Tibial nerve (tissue), 4 donors: ENCODE measurements at regions not wholly inside any gene's neighbourhood (a gene's known extent, or its start where the extent isn't known, plus 50 kb on each side); places are given as distances from the start of the nearest gene placed in this dataset.

Experiments used
- CTCF ChIP-seq, 5 experiments: fragments of 200-600 bp in 3 of 5; fragments of 450-650 bp in 2 of 5; sonication (generic) in 3 of 5; IDR thresholded peaks; one replicate each; pipeline ENCODE4 v1.5.1; 2016 to 2019; ENCODE audit warnings: antibody characterized with exemption in 5 of 5, mild to moderate bottlenecking in 3 of 5, moderate library complexity in 2 of 5
- EP300 ChIP-seq, 2 donors: sonication (generic); formaldehyde crosslinking; IDR thresholded peaks; one replicate each; pipeline ENCODE4 v1.6.1; 2017; ENCODE audit warnings: antibody characterized with exemption in 2 of 2, mild to moderate bottlenecking in 1 of 2
- POLR2A ChIP-seq, 2 donors: fragments of 450-650 bp; IDR thresholded peaks; one replicate each; pipeline ENCODE4 v1.6.1; 2017; ENCODE audit warnings: antibody characterized with exemption in 2 of 2, mild to moderate bottlenecking in 2 of 2, moderate library complexity in 2 of 2

GRCh38 chr1:234892642-234893041, 236.0 kb downstream of the TOMM20 start:
- TF ChIP-seq CTCF (IDR thresholded peaks at IDR 0.05) (no peak), EP300 (IDR thresholded peaks at IDR 0.05) (no peak), POLR2A (IDR thresholded peaks at IDR 0.05) (no peak)
